ENCODE measurements at regions not wholly inside any gene's neighbourhood (a gene's known extent, or its start where the extent isn't known, plus 50 kb on each side); places are given as distances from the start of the nearest gene placed in this dataset.

GRCh38 chr14:34126586-34126985, 175.7 kb upstream of the EGLN3 start:
- Histone ChIP-seq H3K27ac (no peak overlapping the region), H3K4me1 (ENCODE audit: control insufficient read depth in 1 of 2, insufficient read depth in 1 of 2, low read depth in 1 of 2, low read length in 1 of 2) (no peaks in the 10 kb centered on the region), H3K4me3 (ENCODE audit: low read depth in 1 of 2, low read length in 1 of 2) (no peak overlapping the region), H3K36me3 (no peaks in the 10 kb centered on the region), H3K9me3 (no peaks in the 10 kb centered on the region), H3K27me3 (peaks cover 16% of the 10 kb centered on the region)
- TF ChIP-seq CTCF (IDR thresholded peaks at IDR 0.05) = no peak

GRCh38 chr14:34124585-34124984, 173.7 kb upstream of the EGLN3 start:
- TF ChIP-seq CTCF (IDR thresholded peaks at IDR 0.05) = no peak
- H3K36me3 ChIP-seq = no peaks in the 10 kb centered on the region

GRCh38 chr14:34122650-34123049, 171.8 kb upstream of the EGLN3 start:
- no peak for TF ChIP-seq CTCF (IDR thresholded peaks at IDR 0.05)
- Histone ChIP-seq H3K36me3 (no peaks in the 10 kb centered on the region), H3K4me1 (ENCODE audit: control insufficient read depth in 1 of 2, insufficient read depth in 1 of 2, low read depth in 1 of 2, low read length in 1 of 2) (no peaks in the 10 kb centered on the region), H3K27me3 (peaks cover 17% of the 10 kb centered on the region), H3K9me3 (no peaks in the 10 kb centered on the region), H3K4me3 (ENCODE audit: low read depth in 1 of 2, low read length in 1 of 2) (no peak overlapping the region), H3K27ac (no peak overlapping the region)

More at GRCh38 chr14:34124585-34124984, 173.7 kb upstream of the EGLN3 start:
- no peaks in the 10 kb centered on the region for H3K9me3 ChIP-seq
- no peak overlapping the region for H3K4me3 ChIP-seq (ENCODE audit: low read depth in 1 of 2, low read length in 1 of 2)
- H3K27ac ChIP-seq = no peak overlapping the region
- H3K4me1 ChIP-seq (ENCODE audit: control insufficient read depth in 1 of 2, insufficient read depth in 1 of 2, low read depth in 1 of 2, low read length in 1 of 2) = no peaks in the 10 kb centered on the region
- peaks cover 17% of the 10 kb centered on the region for H3K27me3 ChIP-seq

- H3K36me3 ChIP-seq = no peaks in the 10 kb centered on the region
- no peak overlapping the region for H3K27ac ChIP-seq
- H3K27me3 ChIP-seq = peaks cover 20% of the 10 kb centered on the region
- TF ChIP-seq CTCF (IDR thresholded peaks at IDR 0.05) = no peak
- H3K9me3 ChIP-seq = no peaks in the 10 kb centered on the region
- H3K4me3 ChIP-seq (ENCODE audit: low read depth in 1 of 2, low read length in 1 of 2) = no peak overlapping the region
- H3K4me1 ChIP-seq (ENCODE audit: control insufficient read depth in 1 of 2, insufficient read depth in 1 of 2, low read depth in 1 of 2, low read length in 1 of 2) = no peaks in the 10 kb centered on the region
These were observed 171.2 kb upstream of the EGLN3 start for GRCh38 chr14:34122081-34122480.

- H3K27me3 ChIP-seq = peaks cover 21% of the 10 kb centered on the region
- no peak overlapping the region for H3K4me3 ChIP-seq (ENCODE audit: low read depth in 1 of 2, low read length in 1 of 2)
These were observed 169.5 kb upstream of the EGLN3 start for GRCh38 chr14:34120185-34120977.

More at GRCh38 chr14:34120185-34120977, 169.5 kb upstream of the EGLN3 start:
- no peak for TF ChIP-seq CTCF (IDR thresholded peaks at IDR 0.05)
- Histone ChIP-seq H3K36me3 (no peaks in the 10 kb centered on the region), H3K27ac (no peak overlapping the region), H3K9me3 (no peaks in the 10 kb centered on the region), H3K4me1 (ENCODE audit: control insufficient read depth in 1 of 2, insufficient read depth in 1 of 2, low read depth in 1 of 2, low read length in 1 of 2) (no peaks in the 10 kb centered on the region)
